SK-N-DZ (cell line): ENCODE measurements at regions not wholly inside any gene's neighbourhood (a gene's known extent, or its start where the extent isn't known, plus 50 kb on each side); places are given as distances from the start of the nearest gene placed in this dataset.
"Not testable (repeated sequence)": the region's sequence is repeated elsewhere in the genome, so short reads cannot be mapped to it uniquely, and the experiment has no call there.

Experiments used
- DNase-seq: peaks from one replicate; pipeline ENCODE4 v3.0.0-alpha.2; 2015; ENCODE audit warnings: low spot score

DNA sequence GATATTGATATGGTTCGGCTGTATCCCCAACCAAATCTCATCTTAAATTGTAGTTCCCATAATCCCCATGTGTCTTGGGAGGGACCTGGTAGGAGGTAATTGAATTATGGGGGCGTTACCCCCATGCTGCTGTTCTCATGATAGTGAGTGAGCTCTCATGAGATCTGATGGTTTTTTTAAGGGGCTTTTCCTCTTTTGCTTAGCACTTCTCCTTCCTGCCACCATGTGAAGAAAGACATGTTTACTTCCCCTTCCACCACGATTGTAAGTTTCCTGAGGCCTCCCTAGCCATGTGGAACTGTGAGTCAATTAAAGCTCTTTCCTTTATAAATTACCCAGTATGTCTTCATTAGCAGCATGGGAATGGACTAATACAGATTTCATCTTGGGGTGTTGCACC, 358.6 kb downstream of the TXNL1 start:
- DNase-seq: not testable (repeated sequence)

DNA sequence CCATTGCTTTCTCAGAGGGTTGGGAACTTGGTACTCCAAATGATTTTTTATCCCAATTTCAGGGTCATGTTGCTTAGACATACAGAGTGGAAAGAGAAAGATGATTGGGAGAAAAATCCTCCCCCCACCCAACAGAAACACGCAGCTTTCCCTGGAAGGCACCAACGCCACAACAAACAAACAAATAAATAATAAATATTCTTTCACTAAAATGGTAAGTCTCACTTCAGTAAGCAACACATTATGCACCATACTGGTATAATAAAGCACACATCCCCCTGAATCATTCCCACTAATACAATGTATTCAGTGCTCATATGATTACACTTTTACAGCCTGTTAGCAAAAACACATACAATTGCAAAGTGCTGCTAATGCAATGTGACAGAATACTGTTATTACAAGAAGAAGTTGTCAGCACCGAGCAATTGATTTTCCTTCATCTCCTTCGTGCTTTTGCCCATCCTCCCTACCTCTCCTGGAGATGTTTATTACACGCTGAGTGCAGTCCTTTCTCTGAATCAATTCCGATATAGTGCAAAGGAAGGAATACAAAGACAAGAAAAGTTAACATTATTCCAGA, 359.9 kb downstream of the TXNL1 start:
- no peak for DNase-seq

GRCh38 chr18:56276466-56276865, 361.9 kb downstream of the TXNL1 start:
- no peak for DNase-seq

GRCh38 chr18:56273541-56274219, 364.7 kb downstream of the TXNL1 start:
- no peak for DNase-seq

DNA sequence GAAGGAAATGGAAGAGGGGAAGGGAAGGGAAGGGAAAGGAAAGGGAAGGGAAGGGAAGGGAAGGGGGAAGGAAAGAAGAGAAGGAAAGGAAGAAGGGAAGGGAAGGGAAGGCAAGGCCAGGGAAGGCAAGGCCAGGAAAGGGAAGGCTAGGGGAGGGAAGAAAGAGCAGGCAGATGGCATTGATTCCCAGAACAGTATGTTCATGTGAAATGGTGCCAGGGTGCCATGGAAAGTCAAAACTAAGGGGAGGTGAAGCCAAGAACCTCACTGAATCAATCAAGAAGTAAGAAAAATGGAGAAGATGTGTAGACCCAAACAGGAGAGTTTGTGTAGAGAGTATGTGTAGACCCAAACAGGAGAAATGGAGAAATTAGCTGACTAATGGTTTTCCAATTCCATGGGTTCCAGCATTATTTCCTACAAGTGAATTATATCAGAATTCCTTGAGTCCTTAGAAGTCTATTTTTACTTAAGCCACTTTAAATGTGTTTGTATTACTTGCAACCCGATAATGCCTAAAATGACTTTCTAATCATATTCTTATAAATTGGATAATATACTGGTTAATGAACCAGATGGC, 367.6 kb downstream of the TXNL1 start:
- no peak for DNase-seq

GRCh38 chr18:56269958-56270357, 368.4 kb downstream of the TXNL1 start:
- DNase-seq: no peak

DNA sequence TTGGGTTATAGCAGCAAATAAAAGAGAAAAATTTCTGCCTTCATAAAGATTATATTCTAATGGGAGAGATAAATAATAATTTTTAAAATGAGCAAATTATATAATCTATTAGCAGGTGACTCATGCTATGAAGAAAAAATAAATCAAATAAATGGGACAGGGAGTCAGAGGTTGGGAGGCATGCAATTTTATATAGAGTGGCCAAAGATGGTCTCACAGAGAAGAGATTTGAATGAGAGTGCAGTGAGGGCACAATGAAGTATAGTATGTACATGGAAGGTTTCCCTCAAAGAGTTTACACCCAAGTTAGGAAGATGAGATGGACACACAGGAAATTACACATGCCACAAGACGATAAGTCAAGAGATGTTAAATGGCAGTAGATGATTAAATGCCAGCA, 369.4 kb downstream of the TXNL1 start:
- DNase-seq: no peak

DNA sequence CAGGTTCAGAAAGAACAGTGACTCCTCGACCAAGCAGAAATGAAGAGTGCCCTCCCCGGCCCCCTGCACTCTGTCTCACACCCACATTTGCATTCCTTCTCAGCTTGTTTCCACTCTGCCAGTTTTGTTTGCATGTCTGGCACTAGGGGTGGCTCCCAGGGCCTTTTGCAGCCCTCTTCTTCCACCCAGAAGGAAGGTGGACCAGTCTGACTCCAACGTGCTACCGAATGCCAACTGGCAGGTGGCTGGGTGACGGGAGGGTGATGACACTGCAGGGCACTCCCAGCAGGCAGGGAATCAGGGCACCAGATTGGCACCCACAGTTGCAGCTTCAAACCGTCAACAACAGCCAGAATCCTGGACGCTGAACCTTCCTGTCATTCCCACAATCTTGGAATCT, 371.1 kb downstream of the TXNL1 start:
- DNase-seq: no peak

DNA sequence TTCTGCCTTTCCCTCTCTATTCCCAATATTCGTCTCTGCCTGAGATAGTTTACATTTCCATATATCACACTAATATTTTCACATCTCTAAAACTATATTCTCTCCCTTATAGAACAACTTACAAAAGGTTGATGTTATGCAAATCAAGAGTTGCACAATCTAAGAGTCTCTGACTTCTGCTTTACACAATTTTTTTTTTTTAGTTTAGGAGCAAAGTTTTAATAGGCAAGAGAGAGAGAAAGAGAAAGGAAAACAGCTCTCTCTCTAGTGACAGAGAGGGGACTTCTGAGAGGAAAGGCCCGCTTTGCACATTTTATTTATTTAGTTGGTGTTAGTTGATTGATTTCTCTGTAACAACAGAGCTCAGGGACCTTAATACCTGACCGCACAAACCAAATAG, 380.2 kb downstream of the TXNL1 start:
- no peak for DNase-seq

DNA sequence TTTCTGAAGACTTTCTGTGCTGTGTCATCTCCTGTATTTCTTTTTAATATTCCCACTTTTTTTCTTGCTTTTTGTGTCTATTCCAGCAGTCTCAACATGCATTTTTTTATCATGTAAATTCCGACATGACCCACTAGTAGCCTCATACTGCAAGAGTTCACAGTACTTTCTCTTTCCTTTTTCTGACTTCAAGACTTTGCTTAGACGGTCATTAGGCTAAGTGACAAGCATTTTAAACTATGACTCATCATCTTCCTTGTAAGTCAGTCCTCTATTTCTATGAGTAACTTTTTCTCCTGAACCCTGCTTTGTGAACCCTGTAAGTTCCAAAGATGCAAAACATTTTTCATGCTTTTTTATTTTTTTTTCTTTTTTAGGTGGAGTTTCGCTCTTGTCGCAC, 381.2 kb downstream of the TXNL1 start:
- DNase-seq: no peak

- no peak for DNase-seq
Observed at GRCh38 chr18:56256659-56257058, 381.7 kb downstream of the TXNL1 start.

GRCh38 chr18:56255381-56255780, 383.0 kb downstream of the TXNL1 start:
- DNase-seq: no peak

GRCh38 chr18:56252456-56252855, 385.9 kb downstream of the TXNL1 start:
- DNase-seq: no peak

DNA sequence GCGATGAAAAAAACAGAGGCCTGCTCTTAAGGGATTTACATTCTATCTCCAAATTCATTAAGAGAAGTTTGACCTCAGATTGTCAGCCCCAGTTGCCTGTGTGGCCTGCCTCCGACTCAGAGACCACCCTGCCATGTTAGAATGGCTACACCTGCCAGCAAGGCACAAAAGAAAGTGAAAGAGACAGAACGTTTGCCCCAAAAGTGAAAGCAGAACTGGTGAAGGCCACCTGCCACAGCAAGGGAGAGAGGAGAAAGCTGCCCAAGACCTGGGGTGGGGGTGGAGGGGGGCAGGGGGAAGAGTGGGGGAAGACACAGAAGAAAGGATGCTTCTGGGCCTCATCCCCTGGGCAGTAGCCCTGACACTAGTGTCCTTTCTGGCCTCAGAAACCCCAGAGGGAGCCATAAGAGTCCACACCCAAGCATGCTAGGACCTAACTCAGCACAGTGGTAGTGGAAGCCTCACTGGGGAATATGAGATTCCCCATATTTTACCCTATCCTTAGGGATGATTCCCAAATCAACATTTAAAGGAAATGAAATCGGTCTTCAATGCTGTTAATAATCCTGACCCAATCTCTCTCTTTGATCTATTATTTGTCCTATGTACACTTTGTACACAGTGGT, 389.7 kb downstream of the TXNL1 start:
- DNase-seq: no peak

DNA sequence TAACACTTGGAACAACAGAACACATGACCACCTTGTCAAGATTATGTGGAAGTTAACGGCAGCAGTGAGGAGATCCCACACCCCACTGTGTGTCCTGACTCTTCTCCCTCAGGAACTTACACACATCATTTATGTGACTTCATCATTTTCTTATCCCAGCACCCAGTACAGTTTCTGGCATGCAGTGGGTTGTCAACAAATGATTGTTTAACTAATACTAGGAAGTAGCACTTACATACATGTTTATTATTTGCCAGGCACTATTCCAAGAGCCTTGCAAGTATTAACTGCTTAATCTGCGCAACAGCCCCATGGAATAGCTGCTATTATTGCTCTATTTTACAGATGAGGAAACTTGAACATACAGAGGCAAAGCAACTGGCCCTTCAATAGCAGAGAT, 391.5 kb downstream of the TXNL1 start:
- no peak for DNase-seq

DNA sequence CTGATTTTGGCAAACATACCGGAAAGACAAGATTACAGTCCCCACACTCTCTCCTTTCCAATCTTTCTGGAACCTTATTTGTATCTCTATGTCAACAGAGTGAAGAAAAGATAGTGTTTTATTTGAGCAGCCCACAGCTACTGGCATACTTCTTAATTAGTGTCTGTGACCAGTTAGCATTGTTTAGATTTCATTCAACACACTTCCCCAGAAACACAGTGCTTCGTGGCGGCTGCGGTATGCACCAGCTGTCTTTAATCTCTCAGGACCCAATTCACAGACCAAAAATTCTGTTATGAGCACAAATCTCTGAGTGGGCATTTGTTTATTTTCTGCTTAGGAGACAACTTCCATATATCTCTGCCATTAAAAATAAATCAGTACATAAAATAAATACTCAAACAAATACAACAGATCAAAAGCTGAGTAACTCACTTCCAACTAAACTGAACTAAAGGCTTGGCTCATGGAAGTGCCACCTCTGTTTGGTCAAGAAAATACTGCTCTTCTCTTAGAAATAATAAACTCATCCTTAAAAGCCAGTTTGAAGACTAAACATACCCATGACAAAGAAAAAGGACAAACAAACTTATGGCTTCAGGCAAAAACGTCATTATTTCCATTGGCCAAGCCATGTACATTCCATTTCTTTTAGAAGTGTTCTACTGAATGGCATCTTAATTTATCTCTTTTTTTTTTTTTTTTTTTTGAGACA, 392.4 kb downstream of the TXNL1 start:
- DNase-seq: no peak

DNA sequence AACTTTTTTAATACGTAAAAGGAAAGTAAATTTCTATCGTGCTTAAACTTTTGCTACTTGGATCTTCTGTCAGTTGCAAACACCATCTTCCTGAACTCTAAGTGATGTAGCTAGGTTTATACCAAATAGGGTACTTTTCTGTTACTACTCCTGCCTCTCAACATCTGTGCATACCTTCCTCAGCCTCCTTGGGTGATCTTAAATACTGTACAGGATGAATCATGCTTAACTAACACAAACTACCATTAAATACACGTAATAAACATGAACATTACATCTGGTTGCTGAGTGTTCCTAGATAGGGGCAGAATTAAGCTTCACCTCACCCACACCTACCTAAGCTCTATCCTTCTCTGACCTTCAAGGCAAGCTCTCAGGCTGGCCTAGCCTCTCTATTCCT, 398.0 kb downstream of the TXNL1 start:
- DNase-seq: no peak

DNA sequence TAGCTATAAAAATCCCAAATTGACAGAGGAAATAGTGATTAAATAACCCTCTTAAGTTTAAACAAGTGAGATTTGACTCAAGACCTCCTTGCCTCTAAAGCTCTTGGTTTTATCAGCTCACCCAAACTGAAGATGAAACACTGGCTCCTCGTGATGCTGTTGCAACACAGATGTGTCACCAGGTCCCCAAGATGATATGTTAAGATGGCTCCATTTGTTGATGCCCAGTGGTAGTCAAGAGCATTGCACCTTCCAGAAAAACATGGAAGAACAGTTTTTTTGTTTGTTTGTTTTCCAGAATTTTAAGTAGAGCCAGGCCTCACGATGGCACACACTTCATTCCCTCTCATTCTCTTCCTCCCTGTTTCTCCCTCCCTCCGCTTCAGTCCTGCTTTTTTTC, 399.8 kb downstream of the TXNL1 start:
- no peak for DNase-seq

DNA sequence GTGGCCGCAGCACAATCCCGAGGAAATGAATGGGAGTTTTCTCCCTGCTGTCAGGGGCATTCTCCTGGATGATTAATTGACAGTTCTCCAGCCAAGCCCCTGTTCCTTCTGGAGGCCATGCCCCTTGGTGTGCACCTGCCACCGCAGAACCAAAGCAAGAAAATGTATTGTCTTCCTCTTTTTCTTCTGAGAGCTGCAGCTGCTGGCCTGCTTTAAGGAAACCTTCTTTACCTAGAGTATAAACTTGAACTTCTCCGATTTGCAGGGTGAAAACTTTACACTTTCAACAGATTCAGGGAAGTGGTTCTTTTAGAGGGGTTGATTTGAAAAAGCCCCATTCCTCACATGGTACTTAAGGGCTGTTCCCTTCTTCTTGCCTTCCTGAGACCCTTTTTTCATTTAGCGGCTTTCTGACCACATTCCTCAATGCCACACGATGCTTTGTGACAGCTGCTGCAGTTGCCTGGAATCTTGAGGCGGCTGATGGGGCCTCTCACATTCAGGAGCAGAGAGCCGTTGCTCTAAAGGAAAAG, 402.8 kb downstream of the TXNL1 start:
- DNase-seq: no peak

- DNase-seq: no peak
Observed at GRCh38 chr18:56235071-56235470, 403.3 kb downstream of the TXNL1 start.

- DNase-seq: no peak
Observed at GRCh38 chr18:56233595-56233994, 404.8 kb downstream of the TXNL1 start.

GRCh38 chr18:56226025-56226424, 412.4 kb downstream of the TXNL1 start:
- no peak for DNase-seq
